WERI-Rb-1 (cell line): ENCODE measurements at regions not wholly inside any gene's neighbourhood (a gene's known extent, or its start where the extent isn't known, plus 50 kb on each side); places are given as distances from the start of the nearest gene placed in this dataset.
A peak's percentile ranks its signal among the peaks of the same experiment; 100 is the strongest.

Experiments used
- DNase-seq: peaks from one replicate; pipeline ENCODE4 v3.0.0-alpha.2; 2020
- H3K27ac ChIP-seq: fragments of 250-450 bp; sonication (Bioruptor Pico); 2 replicates; pipeline ENCODE4 v1.5.1; 2020; ENCODE audit warnings: mild to moderate bottlenecking, moderate library complexity
- H3K27me3 ChIP-seq: fragments of 250-450 bp; sonication (Bioruptor Pico); 2 replicates; pipeline ENCODE4 v1.5.1; 2021; ENCODE audit warnings: mild to moderate bottlenecking, low read depth, moderate library complexity; ENCODE audit not compliant: insufficient read depth, severe bottlenecking
- H3K36me3 ChIP-seq: fragments of 250-450 bp; sonication (Bioruptor Pico); 2 replicates; pipeline ENCODE4 v1.5.1; 2020; ENCODE audit warnings: mild to moderate bottlenecking, moderate library complexity
- H3K4me3 ChIP-seq: 2 replicates; pipeline ENCODE4 v1.5.1; 2011; ENCODE audit warnings: low read depth, mild to moderate bottlenecking, control low read depth, low read length
- H3K9me3 ChIP-seq: fragments of 250-450 bp; sonication (Bioruptor Pico); 2 replicates; pipeline ENCODE4 v1.5.1; 2021; ENCODE audit warnings: mild to moderate bottlenecking, moderate library complexity; ENCODE audit not compliant: severe bottlenecking
- TF ChIP-seq, protein P1 (sequence below): IDR thresholded peaks from 2 replicates; pipeline ENCODE4 v1.5.1; 2011; ENCODE audit warnings: low read depth, mild to moderate bottlenecking, control low read depth, inconsistent platforms, low read length

GRCh38 chr1:25055961-25056360 is 125.9 kb upstream of the RUNX3 start:
- Histone ChIP-seq H3K4me3 (no peak overlapping the region), H3K36me3 (no peaks in the 10 kb centered on the region; the same call in 1 of the 2 replicates), H3K27ac (peak overlapping the region; percentile 44), H3K27me3 (no peaks in the 10 kb centered on the region), H3K9me3 (no peaks in the 10 kb centered on the region)
- TF ChIP-seq, protein P1, sequence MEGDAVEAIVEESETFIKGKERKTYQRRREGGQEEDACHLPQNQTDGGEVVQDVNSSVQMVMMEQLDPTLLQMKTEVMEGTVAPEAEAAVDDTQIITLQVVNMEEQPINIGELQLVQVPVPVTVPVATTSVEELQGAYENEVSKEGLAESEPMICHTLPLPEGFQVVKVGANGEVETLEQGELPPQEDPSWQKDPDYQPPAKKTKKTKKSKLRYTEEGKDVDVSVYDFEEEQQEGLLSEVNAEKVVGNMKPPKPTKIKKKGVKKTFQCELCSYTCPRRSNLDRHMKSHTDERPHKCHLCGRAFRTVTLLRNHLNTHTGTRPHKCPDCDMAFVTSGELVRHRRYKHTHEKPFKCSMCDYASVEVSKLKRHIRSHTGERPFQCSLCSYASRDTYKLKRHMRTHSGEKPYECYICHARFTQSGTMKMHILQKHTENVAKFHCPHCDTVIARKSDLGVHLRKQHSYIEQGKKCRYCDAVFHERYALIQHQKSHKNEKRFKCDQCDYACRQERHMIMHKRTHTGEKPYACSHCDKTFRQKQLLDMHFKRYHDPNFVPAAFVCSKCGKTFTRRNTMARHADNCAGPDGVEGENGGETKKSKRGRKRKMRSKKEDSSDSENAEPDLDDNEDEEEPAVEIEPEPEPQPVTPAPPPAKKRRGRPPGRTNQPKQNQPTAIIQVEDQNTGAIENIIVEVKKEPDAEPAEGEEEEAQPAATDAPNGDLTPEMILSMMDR = 0 out of 2 replicates have a peak, but pooled peaks have one; percentile 15
- peak; percentile 21 for DNase-seq

DNA sequence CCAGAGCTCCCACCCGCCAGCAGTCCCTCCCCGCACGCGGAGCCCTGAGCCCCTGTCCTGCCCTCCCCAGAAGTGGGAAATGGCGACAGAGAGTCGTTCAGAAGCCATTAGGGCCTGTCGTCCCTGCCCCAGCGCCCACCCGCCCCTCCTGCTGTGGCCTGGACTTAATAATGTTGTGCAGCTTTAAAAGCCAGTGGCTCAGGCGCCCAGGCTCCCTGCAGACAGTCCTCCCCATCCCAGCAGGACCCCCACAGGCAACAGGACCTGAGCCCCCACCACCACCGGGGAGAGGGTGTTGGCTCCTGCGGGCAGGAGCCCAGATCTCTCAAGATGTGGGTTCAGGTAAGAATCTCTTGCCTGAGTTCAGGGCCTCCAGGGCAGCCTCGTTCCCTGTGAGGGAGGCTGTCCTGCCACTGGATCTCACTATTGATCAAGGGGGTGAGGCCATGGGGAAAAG is 125.3 kb upstream of the RUNX3 start:
- Histone ChIP-seq H3K4me3 (no peak overlapping the region), H3K27me3 (no peaks in the 10 kb centered on the region), H3K36me3 (no peaks in the 10 kb centered on the region; the same call in 1 of the 2 replicates), H3K27ac (no peak overlapping the region; the same call in 1 of the 2 replicates), H3K9me3 (no peaks in the 10 kb centered on the region)
- no peak for DNase-seq
- TF ChIP-seq, protein P1 = no peak

DNA sequence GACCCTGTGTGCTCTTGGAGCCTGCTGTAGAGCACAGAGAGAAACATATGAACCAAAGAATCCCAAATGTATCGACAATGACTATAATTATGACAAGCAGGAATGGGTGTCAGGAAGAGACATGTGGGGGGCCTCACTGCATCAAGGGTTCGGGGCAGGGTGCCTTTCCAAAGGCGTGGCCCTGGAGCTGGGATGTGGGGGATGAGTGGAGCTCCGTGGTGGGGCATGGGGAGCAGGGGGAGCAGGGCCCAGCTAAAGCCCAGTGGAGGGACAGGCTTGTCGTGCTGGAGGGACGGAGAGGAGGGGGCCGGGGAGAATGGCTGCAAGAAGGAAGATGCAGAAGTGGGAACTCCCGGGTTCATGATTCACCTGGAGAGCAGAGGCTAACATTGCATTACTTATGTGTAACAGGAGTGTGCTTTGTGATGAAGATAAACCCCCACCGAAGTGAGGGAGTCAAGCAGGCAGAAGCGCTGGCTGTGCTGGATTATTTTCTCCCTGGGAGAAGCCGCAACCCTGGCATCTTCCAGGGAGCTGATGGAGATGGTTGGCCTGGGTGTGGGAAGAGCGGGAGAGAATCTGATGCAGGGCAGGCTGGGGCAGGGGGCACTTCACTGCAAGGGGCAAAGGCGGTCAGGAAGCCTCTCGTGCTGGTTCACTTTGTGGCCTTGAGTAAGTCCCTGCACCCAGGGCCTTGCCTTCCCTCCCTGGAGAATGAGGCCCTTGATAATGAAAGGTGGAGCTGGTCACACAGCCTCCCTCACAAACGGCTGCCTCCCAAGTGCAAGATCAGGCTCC is 124.6 kb upstream of the RUNX3 start:
- H3K36me3 ChIP-seq = no peaks in the 10 kb centered on the region; the same call in 1 of the 2 replicates
- no peaks in the 10 kb centered on the region for H3K9me3 ChIP-seq
- H3K27ac ChIP-seq = no peak overlapping the region
- no peak for DNase-seq
- no peak overlapping the region for H3K4me3 ChIP-seq
- H3K27me3 ChIP-seq = no peaks in the 10 kb centered on the region
- TF ChIP-seq, protein P1 = no peak

DNA sequence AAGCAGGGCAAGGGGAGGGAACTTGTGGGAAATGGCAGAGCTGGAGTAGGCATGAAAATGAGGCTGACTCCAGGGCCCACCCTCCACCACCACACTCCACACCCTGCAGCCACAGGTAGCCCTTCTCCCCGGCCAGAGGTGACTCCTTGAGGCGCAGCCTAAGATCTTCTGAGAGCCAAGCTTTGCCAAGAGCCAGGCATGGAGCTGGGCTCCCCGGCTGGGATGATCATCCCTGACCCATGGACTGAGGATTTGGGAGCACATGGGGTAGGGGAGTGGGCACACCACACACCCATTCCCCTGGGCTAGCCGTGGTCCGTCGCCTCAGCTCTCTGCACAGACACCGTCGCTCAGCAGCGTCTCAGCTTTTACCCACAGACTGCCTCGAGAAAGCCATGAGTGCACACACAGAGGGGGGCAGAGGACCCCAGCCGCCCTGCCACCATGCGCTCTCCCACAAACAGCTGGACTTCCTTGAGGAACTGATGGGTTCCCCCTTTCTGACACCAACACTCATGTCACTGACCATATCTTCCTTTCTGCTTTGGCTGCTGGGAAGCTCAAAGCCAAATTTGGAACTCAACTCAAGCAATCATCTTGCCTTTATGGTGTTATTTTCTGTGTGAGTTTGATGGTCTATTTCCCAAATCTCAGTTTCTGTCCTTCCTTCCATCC is 123.6 kb upstream of the RUNX3 start:
- DNase-seq = no peak
- Histone ChIP-seq H3K27ac (no peak overlapping the region), H3K9me3 (no peaks in the 10 kb centered on the region), H3K27me3 (no peaks in the 10 kb centered on the region), H3K36me3 (no peaks in the 10 kb centered on the region; the same call in 1 of the 2 replicates), H3K4me3 (no peak overlapping the region)
- TF ChIP-seq, protein P1 = no peak

DNA sequence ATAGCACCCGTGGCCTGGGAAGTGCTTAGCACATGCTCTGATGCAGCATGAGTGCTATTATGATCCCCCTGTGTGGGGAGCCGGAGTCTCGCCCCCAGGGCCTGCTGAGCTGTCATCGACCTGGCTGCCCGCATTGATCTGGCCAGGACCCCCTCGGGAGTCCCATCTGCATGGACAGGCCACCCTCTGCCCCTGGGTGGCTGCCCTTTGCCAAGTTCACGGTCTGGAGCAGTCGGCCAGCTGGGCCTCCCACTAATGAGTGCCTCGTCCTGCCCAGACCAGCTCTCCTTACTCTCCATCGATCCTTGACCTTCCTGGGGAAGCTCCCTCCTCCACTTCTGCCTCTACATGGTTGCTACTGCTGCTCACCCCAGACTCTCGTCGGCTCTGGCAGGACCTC is 121.8 kb upstream of the RUNX3 start:
- no peak for DNase-seq
- no peak overlapping the region for H3K27ac ChIP-seq
- no peaks in the 10 kb centered on the region; the same call in 1 of the 2 replicates for H3K36me3 ChIP-seq
- no peaks in the 10 kb centered on the region for H3K27me3 ChIP-seq
- TF ChIP-seq, protein P1 = no peak
- no peaks in the 10 kb centered on the region for H3K9me3 ChIP-seq
- H3K4me3 ChIP-seq = no peak overlapping the region
